OCI-LY7 (cell line): ENCODE measurements at regions not wholly inside any gene's neighbourhood (a gene's known extent, or its start where the extent isn't known, plus 50 kb on each side); places are given as distances from the start of the nearest gene placed in this dataset.

Source experiments
- CTCF ChIP-seq: fragments of 200-600 bp; sonication (generic); conservative IDR thresholded peaks from 2 replicates; pipeline ENCODE4 v1.5.1; 2014; ENCODE audit warnings: mild to moderate bottlenecking, antibody characterized with exemption, low read length, moderate library complexity, mixed read lengths
- EZH2phosphoT487 ChIP-seq: fragments of 200-600 bp; sonication (generic); IDR thresholded peaks from 2 replicates; pipeline ENCODE4 v1.6.1; 2018; ENCODE audit warnings: low read depth, borderline replicate concordance, mild to moderate bottlenecking, mixed run types, antibody characterized with exemption, low read length, moderate library complexity, mixed read lengths

GRCh38 chr1:96991261-96991660 lies 269.7 kb downstream of the PTBP2 start:
- no peak for TF ChIP-seq EZH2phosphoT487
- TF ChIP-seq CTCF: no peak
